ENCODE measurements at regions not wholly inside any gene's neighbourhood (a gene's known extent, or its start where the extent isn't known, plus 50 kb on each side); places are given as distances from the start of the nearest gene placed in this dataset.

DNA sequence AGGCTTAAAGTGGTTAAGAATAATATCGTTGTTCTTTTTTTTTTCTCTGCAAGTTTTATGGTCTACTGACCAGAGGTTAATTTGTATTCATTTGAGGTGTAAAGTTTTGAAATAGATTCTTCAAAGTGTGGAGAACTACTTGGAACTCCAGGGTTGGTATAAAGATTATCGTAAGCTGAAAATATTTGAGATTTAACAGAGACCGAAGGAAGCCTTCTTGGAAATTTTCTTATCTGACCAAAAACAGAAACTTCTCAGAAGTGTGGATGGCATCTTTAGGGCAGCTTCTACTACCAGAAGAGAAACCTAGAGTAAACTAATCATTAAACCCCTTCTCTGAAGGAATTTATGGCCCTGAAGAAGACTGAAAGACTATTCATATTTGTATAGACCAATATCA, 206.8 kb upstream of the MON1B start:
- no peaks in the 10 kb centered on the region for H3K36me3 ChIP-seq (ENCODE audit: control insufficient read depth in 1 of 2, insufficient read depth in 2 of 2, low read length in 1 of 2)
- H3K4me1 ChIP-seq (ENCODE audit: control insufficient read depth in 1 of 2, insufficient read depth in 2 of 2, low read length in 2 of 2): no peaks in the 10 kb centered on the region
- no peaks in the 10 kb centered on the region for H3K27me3 ChIP-seq (ENCODE audit: control insufficient read depth in 1 of 2, insufficient read depth in 2 of 2, low read length in 1 of 2)
- 56 to 75% methylated on average over 3 of the region's 3 CpGs for WGBS, 2 donors
- intact Hi-C loops (cut with DNase I): no loop called here
- ATAC-seq (ENCODE audit: low FRiP score) (no peak), DNase-seq (no peak)
- no peak overlapping the region for H3K27ac ChIP-seq (ENCODE audit: low read depth in 1 of 2, low read length in 2 of 2)
- H3K4me3 ChIP-seq (ENCODE audit: low read length in 2 of 2): no peak overlapping the region
- no peaks in the 10 kb centered on the region for H3K9me3 ChIP-seq (ENCODE audit: control insufficient read depth, low read length)

DNA sequence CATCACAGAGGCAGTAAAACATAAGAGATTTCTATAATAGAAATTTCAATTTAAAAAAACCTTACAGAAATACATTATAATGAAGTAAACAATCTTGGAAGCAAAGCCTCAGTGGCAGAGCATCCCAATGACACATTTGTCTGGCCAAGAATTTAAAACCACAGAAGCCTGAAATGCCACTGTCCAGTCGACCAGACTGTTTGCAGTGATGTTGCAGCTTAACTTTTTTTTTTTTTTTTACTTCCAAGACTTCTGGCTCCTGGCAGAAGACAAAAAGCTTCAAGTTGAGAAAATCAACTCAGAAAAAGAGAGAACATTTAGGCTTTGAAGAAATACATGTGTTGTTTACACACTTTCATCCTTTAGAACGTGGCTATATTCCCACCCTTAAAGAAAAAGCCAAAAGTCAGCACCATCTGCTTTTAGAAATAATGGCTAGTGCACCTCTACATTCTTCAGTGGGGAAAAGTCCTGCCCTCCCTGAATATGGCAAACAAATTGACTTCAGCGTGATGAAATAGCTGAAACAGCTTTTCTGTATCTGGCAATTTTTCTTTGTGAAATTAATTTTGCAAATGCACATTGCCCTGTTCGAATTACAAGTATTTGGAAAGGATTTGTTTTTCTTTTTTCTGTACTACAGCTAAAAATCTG, 205.5 kb upstream of the MON1B start:
- intact Hi-C loops (cut with DNase I): no loop called here

DNA sequence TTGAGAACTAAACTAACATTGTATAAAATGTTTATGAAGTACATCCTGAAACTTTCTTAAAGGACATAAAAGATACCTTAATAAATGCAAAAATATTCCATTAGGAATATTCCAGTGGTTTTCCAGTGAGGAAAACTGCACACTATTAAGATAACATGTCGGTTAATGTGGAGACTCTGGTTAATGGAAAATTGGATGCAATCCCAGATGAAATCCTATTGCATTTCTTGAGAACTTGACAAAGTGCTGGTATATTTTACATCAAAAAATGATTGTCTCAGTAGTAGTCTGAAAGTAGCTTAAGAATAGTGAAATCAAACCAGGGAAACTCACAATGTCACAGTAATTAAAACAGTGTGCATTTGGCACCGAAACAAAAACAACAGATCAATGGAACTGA, 202.5 kb upstream of the MON1B start:
- no peak overlapping the region for H3K27ac ChIP-seq (ENCODE audit: low read depth in 1 of 2, low read length in 2 of 2)
- H3K27me3 ChIP-seq (ENCODE audit: control insufficient read depth in 1 of 2, insufficient read depth in 2 of 2, low read length in 1 of 2): no peaks in the 10 kb centered on the region
- intact Hi-C loops (cut with DNase I): no loop called here
- no peak for ATAC-seq (ENCODE audit: low FRiP score)
- DNase-seq: no peak
- no peaks in the 10 kb centered on the region for H3K4me1 ChIP-seq (ENCODE audit: control insufficient read depth in 1 of 2, insufficient read depth in 2 of 2, low read length in 2 of 2)
- WGBS, 2 donors: 41 to 49% methylated on average over 2 of the region's 2 CpGs
- H3K9me3 ChIP-seq (ENCODE audit: control insufficient read depth, low read length): no peaks in the 10 kb centered on the region
- no peaks in the 10 kb centered on the region for H3K36me3 ChIP-seq (ENCODE audit: control insufficient read depth in 1 of 2, insufficient read depth in 2 of 2, low read length in 1 of 2)
- H3K4me3 ChIP-seq (ENCODE audit: low read length in 2 of 2): no peak overlapping the region

More for the DNA sequence above, 205.5 kb upstream of the MON1B start:
- Histone ChIP-seq H3K27me3 (ENCODE audit: control insufficient read depth in 1 of 2, insufficient read depth in 2 of 2, low read length in 1 of 2) (no peaks in the 10 kb centered on the region), H3K4me1 (ENCODE audit: control insufficient read depth in 1 of 2, insufficient read depth in 2 of 2, low read length in 2 of 2) (no peaks in the 10 kb centered on the region), H3K36me3 (ENCODE audit: control insufficient read depth in 1 of 2, insufficient read depth in 2 of 2, low read length in 1 of 2) (no peaks in the 10 kb centered on the region), H3K27ac (ENCODE audit: low read depth in 1 of 2, low read length in 2 of 2) (no peak overlapping the region), H3K9me3 (ENCODE audit: control insufficient read depth, low read length) (no peaks in the 10 kb centered on the region), H3K4me3 (ENCODE audit: low read length in 2 of 2) (no peak overlapping the region)
- no peak for DNase-seq
- no peak for ATAC-seq (ENCODE audit: low FRiP score)
- WGBS, 2 donors: 30% methylated on average over 4 of the region's 4 CpGs

DNA sequence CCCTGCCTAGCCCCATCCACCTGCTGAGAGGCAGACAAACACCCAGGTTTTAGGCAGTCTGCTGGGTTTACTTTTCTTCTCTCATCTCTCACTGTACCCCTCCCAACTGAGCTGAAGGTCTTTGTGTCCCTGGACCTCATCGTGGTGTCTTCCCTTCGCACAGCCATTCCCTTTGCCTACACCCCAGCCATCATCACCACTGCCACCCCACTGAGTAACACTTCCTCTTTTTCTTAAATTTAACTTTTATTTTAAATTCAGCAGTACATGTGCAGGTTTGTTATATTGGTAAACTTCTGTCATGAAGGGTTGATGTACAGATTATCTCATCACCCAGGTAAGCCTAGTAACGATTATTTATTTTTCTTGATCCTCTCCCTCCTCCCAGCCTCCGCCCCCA, 188.3 kb upstream of the MON1B start:
- Histone ChIP-seq H3K9me3 (ENCODE audit: control insufficient read depth, low read length) (no peaks in the 10 kb centered on the region), H3K4me3 (ENCODE audit: low read length in 2 of 2) (no peak overlapping the region), H3K27ac (ENCODE audit: low read depth in 1 of 2, low read length in 2 of 2) (no peak overlapping the region), H3K27me3 (ENCODE audit: control insufficient read depth in 1 of 2, insufficient read depth in 2 of 2, low read length in 1 of 2) (no peaks in the 10 kb centered on the region), H3K36me3 (ENCODE audit: control insufficient read depth in 1 of 2, insufficient read depth in 2 of 2, low read length in 1 of 2) (no peaks in the 10 kb centered on the region), H3K4me1 (ENCODE audit: control insufficient read depth in 1 of 2, insufficient read depth in 2 of 2, low read length in 2 of 2) (no peaks in the 10 kb centered on the region)
- intact Hi-C loops (cut with DNase I): no loop called here
- WGBS, 2 donors: 85 to 87% methylated on average over 4 of the region's 4 CpGs
- DNase-seq (no peak), ATAC-seq (ENCODE audit: low FRiP score) (no peak)

DNA sequence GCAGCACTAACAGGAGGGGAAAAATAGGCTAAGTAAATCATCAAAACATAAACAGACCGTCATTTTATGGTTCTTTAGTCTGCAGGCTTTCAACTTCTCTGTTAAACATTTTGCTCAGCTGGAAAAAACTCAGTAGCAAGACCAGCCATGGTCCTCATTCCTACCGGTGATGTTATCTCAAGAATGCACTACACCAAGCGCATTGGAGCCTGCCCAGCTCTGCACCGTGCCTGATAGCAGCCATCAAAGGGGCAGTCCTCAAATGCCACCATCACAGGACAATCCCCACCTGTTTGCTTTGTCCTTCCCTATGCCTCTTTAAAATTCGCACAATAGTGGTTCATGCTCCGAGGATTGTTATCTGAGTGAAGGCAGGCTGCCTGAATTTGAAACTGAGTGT, 181.5 kb upstream of the MON1B start:
- Histone ChIP-seq H3K36me3 (ENCODE audit: control insufficient read depth in 1 of 2, insufficient read depth in 2 of 2, low read length in 1 of 2) (no peaks in the 10 kb centered on the region), H3K9me3 (ENCODE audit: control insufficient read depth, low read length) (no peaks in the 10 kb centered on the region), H3K27ac (ENCODE audit: low read depth in 1 of 2, low read length in 2 of 2) (no peak overlapping the region), H3K27me3 (ENCODE audit: control insufficient read depth in 1 of 2, insufficient read depth in 2 of 2, low read length in 1 of 2) (no peaks in the 10 kb centered on the region), H3K4me1 (ENCODE audit: control insufficient read depth in 1 of 2, insufficient read depth in 2 of 2, low read length in 2 of 2) (no peaks in the 10 kb centered on the region), H3K4me3 (ENCODE audit: low read length in 2 of 2) (no peak overlapping the region)
- no peak for DNase-seq
- WGBS, 2 donors: 31 to 44% methylated on average over 6 of the region's 6 CpGs
- intact Hi-C loops (cut with DNase I): no loop called here
- no peak for ATAC-seq (ENCODE audit: low FRiP score)

DNA sequence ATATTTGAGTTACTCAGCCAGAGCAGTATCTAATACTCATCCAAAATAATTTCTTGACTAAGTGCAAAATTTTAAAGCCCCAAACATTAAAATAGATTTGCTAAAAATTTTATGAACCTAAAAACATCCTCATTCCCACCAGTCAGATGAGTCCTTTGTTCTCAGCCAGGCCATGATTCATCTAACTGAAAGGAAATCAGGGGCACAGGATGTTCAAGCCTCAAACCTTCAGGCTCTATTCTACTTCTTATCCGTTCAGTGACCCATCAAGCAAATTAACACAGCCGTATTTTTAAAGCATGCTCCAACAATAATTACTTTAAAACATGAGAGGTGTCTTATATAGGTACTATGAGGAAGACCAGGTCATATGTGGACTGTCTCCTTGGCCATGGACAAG, 176.5 kb upstream of the MON1B start:
- 70 to 77% methylated on average over 2 of the region's 2 CpGs for WGBS, 2 donors
- Histone ChIP-seq H3K9me3 (ENCODE audit: control insufficient read depth, low read length) (no peaks in the 10 kb centered on the region), H3K4me1 (ENCODE audit: control insufficient read depth in 1 of 2, insufficient read depth in 2 of 2, low read length in 2 of 2) (no peaks in the 10 kb centered on the region), H3K27ac (ENCODE audit: low read depth in 1 of 2, low read length in 2 of 2) (no peak overlapping the region), H3K4me3 (ENCODE audit: low read length in 2 of 2) (no peak overlapping the region), H3K36me3 (ENCODE audit: control insufficient read depth in 1 of 2, insufficient read depth in 2 of 2, low read length in 1 of 2) (no peaks in the 10 kb centered on the region), H3K27me3 (ENCODE audit: control insufficient read depth in 1 of 2, insufficient read depth in 2 of 2, low read length in 1 of 2) (no peaks in the 10 kb centered on the region)
- DNase-seq (no peak), ATAC-seq (ENCODE audit: low FRiP score) (no peak)
- intact Hi-C loops (cut with DNase I): no loop called here

DNA sequence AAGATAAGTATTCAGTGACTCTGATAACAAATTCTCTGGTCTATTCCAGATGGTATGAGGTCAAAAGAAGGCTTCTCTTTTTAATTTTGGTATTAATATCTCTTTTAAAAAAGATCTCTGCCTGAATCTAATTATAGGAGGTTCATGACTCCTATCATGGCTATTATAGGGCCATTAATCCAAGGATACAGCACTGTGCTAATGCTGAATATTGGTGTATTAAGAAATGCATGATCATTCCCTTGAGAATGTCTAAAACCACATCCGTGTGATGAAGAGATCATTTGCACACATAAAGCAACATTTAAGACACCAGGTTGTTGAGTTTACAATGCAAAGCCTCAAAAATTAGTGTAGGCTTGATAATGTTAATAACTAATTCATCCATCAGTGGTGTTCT, 160.4 kb upstream of the MON1B start:
- 58 to 61% methylated on average over 1 of the region's 1 CpG for WGBS, 2 donors
- H3K9me3 ChIP-seq (ENCODE audit: control insufficient read depth, low read length): no peaks in the 10 kb centered on the region
- H3K36me3 ChIP-seq (ENCODE audit: control insufficient read depth in 1 of 2, insufficient read depth in 2 of 2, low read length in 1 of 2): no peaks in the 10 kb centered on the region
- DNase-seq (no peak), ATAC-seq (ENCODE audit: low FRiP score) (no peak)
- H3K4me1 ChIP-seq (ENCODE audit: control insufficient read depth in 1 of 2, insufficient read depth in 2 of 2, low read length in 2 of 2): no peaks in the 10 kb centered on the region
- no peak overlapping the region for H3K27ac ChIP-seq (ENCODE audit: low read depth in 1 of 2, low read length in 2 of 2)
- no peaks in the 10 kb centered on the region for H3K27me3 ChIP-seq (ENCODE audit: control insufficient read depth in 1 of 2, insufficient read depth in 2 of 2, low read length in 1 of 2)
- intact Hi-C loops (cut with DNase I): no loop called here
- no peak overlapping the region for H3K4me3 ChIP-seq (ENCODE audit: low read length in 2 of 2)

DNA sequence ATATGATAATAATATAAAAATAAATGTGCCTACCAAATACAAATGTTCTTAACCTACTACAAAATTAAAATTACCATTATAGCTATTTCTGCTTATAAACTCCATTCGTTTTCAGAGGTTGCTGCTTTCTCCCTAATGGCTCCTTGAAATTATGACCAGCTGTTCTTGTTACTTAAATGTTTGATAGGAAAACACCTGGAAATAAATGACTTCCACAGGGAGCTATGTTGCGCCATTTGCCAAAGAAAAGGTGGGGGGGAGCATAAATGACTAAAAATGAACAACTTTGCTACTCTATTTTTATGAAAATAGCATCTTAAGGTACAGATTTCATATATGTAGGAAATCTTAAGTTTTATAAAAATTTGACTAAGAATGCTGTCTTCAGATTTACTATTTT, 157.5 kb upstream of the MON1B start:
- Histone ChIP-seq H3K4me1 (ENCODE audit: control insufficient read depth in 1 of 2, insufficient read depth in 2 of 2, low read length in 2 of 2) (no peaks in the 10 kb centered on the region), H3K27ac (ENCODE audit: low read depth in 1 of 2, low read length in 2 of 2) (no peak overlapping the region), H3K27me3 (ENCODE audit: control insufficient read depth in 1 of 2, insufficient read depth in 2 of 2, low read length in 1 of 2) (no peaks in the 10 kb centered on the region), H3K36me3 (ENCODE audit: control insufficient read depth in 1 of 2, insufficient read depth in 2 of 2, low read length in 1 of 2) (no peaks in the 10 kb centered on the region), H3K9me3 (ENCODE audit: control insufficient read depth, low read length) (no peaks in the 10 kb centered on the region), H3K4me3 (ENCODE audit: low read length in 2 of 2) (no peak overlapping the region)
- WGBS, 2 donors: 64 to 71% methylated on average over 2 of the region's 2 CpGs
- DNase-seq (no peak), ATAC-seq (ENCODE audit: low FRiP score) (no peak)
- intact Hi-C loops (cut with DNase I): no loop called here

DNA sequence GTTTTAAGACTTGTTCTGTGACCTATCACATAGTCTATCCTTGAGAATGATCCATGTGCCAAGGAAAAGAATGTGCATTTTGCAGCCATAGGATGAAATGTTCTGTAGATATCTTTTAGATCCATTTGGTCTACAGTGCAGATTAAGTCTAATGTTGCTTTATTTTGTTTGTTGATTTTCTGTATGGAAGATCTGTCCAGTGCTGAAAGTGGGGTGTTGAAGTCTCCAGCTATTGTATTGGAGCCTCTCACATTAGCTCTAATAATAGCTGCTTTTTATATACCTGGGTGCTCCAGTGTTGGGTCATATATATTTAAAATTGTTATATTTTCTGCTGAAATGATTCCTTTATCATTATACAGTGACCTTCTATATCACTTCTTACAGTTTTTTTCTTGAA, 155.6 kb upstream of the MON1B start:
- DNase-seq: no peak
- no peaks in the 10 kb centered on the region for H3K4me1 ChIP-seq (ENCODE audit: control insufficient read depth in 1 of 2, insufficient read depth in 2 of 2, low read length in 2 of 2)
- H3K9me3 ChIP-seq (ENCODE audit: control insufficient read depth, low read length): peaks cover 2% of the 10 kb centered on the region
- H3K36me3 ChIP-seq (ENCODE audit: control insufficient read depth in 1 of 2, insufficient read depth in 2 of 2, low read length in 1 of 2): no peaks in the 10 kb centered on the region
- H3K4me3 ChIP-seq (ENCODE audit: low read length in 2 of 2): no peak overlapping the region
- intact Hi-C loops (cut with DNase I): no loop called here
- H3K27me3 ChIP-seq (ENCODE audit: control insufficient read depth in 1 of 2, insufficient read depth in 2 of 2, low read length in 1 of 2): no peaks in the 10 kb centered on the region
- no peak overlapping the region for H3K27ac ChIP-seq (ENCODE audit: low read depth in 1 of 2, low read length in 2 of 2)
- no peak for ATAC-seq (ENCODE audit: low FRiP score)

Measured in aorta (tissue), 5 donors.